ENCODE measurements at regions not wholly inside any gene's neighbourhood (a gene's known extent, or its start where the extent isn't known, plus 50 kb on each side); places are given as distances from the start of the nearest gene placed in this dataset.

- TF ChIP-seq CTCF (conservative IDR thresholded peaks at IDR 0.05; ENCODE audit: low read length) = peak; percentile 94
- TF ChIP-seq EZH2phosphoT487 (IDR thresholded peaks at IDR 0.05; ENCODE audit: borderline replicate concordance, low read depth, low read length) = no peak
Observed at GRCh38 chr9:7570107-7570720, 229.4 kb downstream of the DMAC1 start.
